DOHH2 (cell line): ENCODE measurements at regions not wholly inside any gene's neighbourhood (a gene's known extent, or its start where the extent isn't known, plus 50 kb on each side); places are given as distances from the start of the nearest gene placed in this dataset.

Experiments used
- CTCF ChIP-seq: fragments of 200-600 bp; sonication (generic); IDR thresholded peaks from one replicate; pipeline ENCODE4 v1.5.1; 2014; ENCODE audit warnings: antibody characterized with exemption, mild to moderate bottlenecking, low read depth, low read length; ENCODE audit not compliant: poor library complexity, severe bottlenecking
- EZH2phosphoT487 ChIP-seq: fragments of 200-600 bp; sonication (generic); IDR thresholded peaks from 2 replicates; pipeline ENCODE4 v1.6.1; 2017; ENCODE audit warnings: borderline replicate concordance, mild to moderate bottlenecking, antibody characterized with exemption, low read length, moderate library complexity, mixed read lengths

GRCh38 chr2:163397451-163397850, 338.4 kb downstream of the FIGN start:
- TF ChIP-seq CTCF (no peak), EZH2phosphoT487 (no peak)
